ENCODE measurements at regions not wholly inside any gene's neighbourhood (a gene's known extent, or its start where the extent isn't known, plus 50 kb on each side); places are given as distances from the start of the nearest gene placed in this dataset.

- TF ChIP-seq CTCF (IDR thresholded peaks at IDR 0.05; ENCODE audit: low read depth, low read length): no peak
- no peak for TF ChIP-seq POLR2A (IDR thresholded peaks at IDR 0.05; ENCODE audit: extremely low read depth, insufficient read length)
- TF ChIP-seq MAX (IDR thresholded peaks at IDR 0.05; ENCODE audit: low read depth, low read length): no peak
- TF ChIP-seq MYC (IDR thresholded peaks at IDR 0.05; ENCODE audit: low read depth, low read length): no peak
These were observed 411.4 kb upstream of the SOX5 start for GRCh38 chr12:24360907-24361306.

Data from NB4 (cell line).